ENCODE measurements at regions not wholly inside any gene's neighbourhood (a gene's known extent, or its start where the extent isn't known, plus 50 kb on each side); places are given as distances from the start of the nearest gene placed in this dataset.

- TF ChIP-seq CTCF (IDR thresholded peaks at IDR 0.05; ENCODE audit: poor library complexity, severe bottlenecking), result no peak
- TF ChIP-seq RAD21 (conservative IDR thresholded peaks at IDR 0.05), result no peak
- TF ChIP-seq EZH2 (IDR thresholded peaks at IDR 0.05; ENCODE audit: borderline replicate concordance, insufficient read depth, low read length, poor library complexity, severe bottlenecking), result no peak
- TF ChIP-seq POLR2AphosphoS5 (IDR thresholded peaks at IDR 0.05), result no peak
- no peak for TF ChIP-seq MXI1 (conservative IDR thresholded peaks at IDR 0.05; ENCODE audit: poor library complexity, severe bottlenecking)
- no peak for TF ChIP-seq REST (IDR thresholded peaks at IDR 0.05; ENCODE audit: borderline replicate concordance)
Observed at GRCh38 chr4:58566260-58566659, 1456.1 kb upstream of the IGFBP7 start.
